ENCODE measurements at regions not wholly inside any gene's neighbourhood (a gene's known extent, or its start where the extent isn't known, plus 50 kb on each side); places are given as distances from the start of the nearest gene placed in this dataset.

GRCh38 chr17:54518706-54519105 lies 381.9 kb upstream of the TOM1L1 start:
- WGBS, 2 donors: 80% methylated on average over 2 of the region's 2 CpGs; no CpG with 5 or more reads in 1 of the 2 donors
- intact Hi-C loops (cut with DNase I): no loop called here
- no peaks in the 10 kb centered on the region for H3K9me3 ChIP-seq
- no peak overlapping the region for H3K27ac ChIP-seq
- no peaks in the 10 kb centered on the region for H3K36me3 ChIP-seq
- no peak overlapping the region for H3K4me3 ChIP-seq
- no peak for DNase-seq
- TF ChIP-seq POLR2A (IDR thresholded peaks at IDR 0.05): no peak
- TF ChIP-seq, protein P1, sequence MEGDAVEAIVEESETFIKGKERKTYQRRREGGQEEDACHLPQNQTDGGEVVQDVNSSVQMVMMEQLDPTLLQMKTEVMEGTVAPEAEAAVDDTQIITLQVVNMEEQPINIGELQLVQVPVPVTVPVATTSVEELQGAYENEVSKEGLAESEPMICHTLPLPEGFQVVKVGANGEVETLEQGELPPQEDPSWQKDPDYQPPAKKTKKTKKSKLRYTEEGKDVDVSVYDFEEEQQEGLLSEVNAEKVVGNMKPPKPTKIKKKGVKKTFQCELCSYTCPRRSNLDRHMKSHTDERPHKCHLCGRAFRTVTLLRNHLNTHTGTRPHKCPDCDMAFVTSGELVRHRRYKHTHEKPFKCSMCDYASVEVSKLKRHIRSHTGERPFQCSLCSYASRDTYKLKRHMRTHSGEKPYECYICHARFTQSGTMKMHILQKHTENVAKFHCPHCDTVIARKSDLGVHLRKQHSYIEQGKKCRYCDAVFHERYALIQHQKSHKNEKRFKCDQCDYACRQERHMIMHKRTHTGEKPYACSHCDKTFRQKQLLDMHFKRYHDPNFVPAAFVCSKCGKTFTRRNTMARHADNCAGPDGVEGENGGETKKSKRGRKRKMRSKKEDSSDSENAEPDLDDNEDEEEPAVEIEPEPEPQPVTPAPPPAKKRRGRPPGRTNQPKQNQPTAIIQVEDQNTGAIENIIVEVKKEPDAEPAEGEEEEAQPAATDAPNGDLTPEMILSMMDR (IDR thresholded peaks at IDR 0.05): no peak
- no peaks in the 10 kb centered on the region for H3K4me1 ChIP-seq
- H3K27me3 ChIP-seq: no peaks in the 10 kb centered on the region

DNA sequence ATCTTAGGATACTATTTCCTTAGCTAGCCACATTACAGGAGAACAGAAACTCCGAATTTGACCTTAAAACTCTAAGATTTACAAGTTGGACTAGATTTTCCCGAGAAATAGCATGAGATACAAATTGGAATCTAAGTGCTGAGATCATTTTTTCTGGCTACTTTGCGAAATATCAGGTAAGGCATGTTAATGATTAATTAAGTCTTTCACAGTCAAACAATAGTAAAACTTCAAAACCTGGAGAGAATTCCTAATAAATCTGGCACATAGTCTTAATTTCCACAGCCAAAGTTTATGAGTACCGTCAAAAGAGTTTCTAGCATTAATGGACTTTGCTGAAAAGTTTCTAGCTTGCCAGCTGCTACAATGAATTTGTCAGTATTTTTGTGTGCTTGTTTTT lies 379.5 kb upstream of the TOM1L1 start:
- WGBS, 2 donors: 35 to 38% methylated on average over 4 of the region's 4 CpGs
- intact Hi-C loops (cut with DNase I): no loop called here
- no peaks in the 10 kb centered on the region for H3K36me3 ChIP-seq

GRCh38 chr17:54524501-54524900 lies 376.2 kb upstream of the TOM1L1 start:
- intact Hi-C loops (cut with DNase I): no loop called here
- Histone ChIP-seq H3K27me3 (no peaks in the 10 kb centered on the region), H3K27ac (no peak overlapping the region), H3K9me3 (no peaks in the 10 kb centered on the region), H3K4me1 (no peaks in the 10 kb centered on the region), H3K4me3 (no peak overlapping the region), H3K36me3 (no peaks in the 10 kb centered on the region)
- no peak for DNase-seq
- WGBS, 2 donors: 64 to 78% methylated on average over 2 of the region's 2 CpGs
- TF ChIP-seq POLR2A (IDR thresholded peaks at IDR 0.05): no peak
- TF ChIP-seq, protein P1 (IDR thresholded peaks at IDR 0.05): no peak

More for the DNA sequence above, 379.5 kb upstream of the TOM1L1 start:
- Histone ChIP-seq H3K27me3 (no peaks in the 10 kb centered on the region), H3K4me1 (no peaks in the 10 kb centered on the region), H3K4me3 (no peak overlapping the region), H3K9me3 (no peaks in the 10 kb centered on the region), H3K27ac (no peak overlapping the region)
- TF ChIP-seq, protein P1 (IDR thresholded peaks at IDR 0.05): no peak
- TF ChIP-seq POLR2A (IDR thresholded peaks at IDR 0.05): no peak
- no peak for DNase-seq

DNA sequence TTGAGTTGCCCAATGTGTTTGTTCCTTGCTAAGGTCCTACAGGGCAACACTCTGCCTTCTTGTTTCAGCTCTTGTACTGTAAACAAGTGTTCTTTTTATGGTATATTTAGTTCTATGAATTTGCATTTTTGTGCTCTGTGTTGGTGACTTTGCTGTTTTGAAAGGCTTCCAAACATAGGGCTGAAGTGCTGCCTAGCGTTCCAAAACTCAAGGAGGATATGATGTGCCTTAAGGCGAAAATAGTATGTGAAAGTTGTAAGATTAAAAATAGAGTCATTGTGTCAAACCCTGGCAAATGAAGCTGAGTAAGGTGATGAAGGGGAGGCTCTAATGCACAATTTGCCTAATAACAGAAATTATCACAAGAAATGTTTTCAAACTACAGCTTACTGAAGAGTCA lies 372.7 kb upstream of the TOM1L1 start:
- TF ChIP-seq POLR2A (IDR thresholded peaks at IDR 0.05): no peak
- TF ChIP-seq, protein P1 (IDR thresholded peaks at IDR 0.05): no peak
- Histone ChIP-seq H3K27ac (no peak overlapping the region), H3K4me3 (no peak overlapping the region), H3K9me3 (no peaks in the 10 kb centered on the region), H3K36me3 (no peaks in the 10 kb centered on the region), H3K27me3 (no peaks in the 10 kb centered on the region), H3K4me1 (no peaks in the 10 kb centered on the region)
- WGBS, 2 donors: 53 to 60% methylated on average over 2 of the region's 2 CpGs
- DNase-seq: no peak
- intact Hi-C loops (cut with DNase I): no loop called here

DNA sequence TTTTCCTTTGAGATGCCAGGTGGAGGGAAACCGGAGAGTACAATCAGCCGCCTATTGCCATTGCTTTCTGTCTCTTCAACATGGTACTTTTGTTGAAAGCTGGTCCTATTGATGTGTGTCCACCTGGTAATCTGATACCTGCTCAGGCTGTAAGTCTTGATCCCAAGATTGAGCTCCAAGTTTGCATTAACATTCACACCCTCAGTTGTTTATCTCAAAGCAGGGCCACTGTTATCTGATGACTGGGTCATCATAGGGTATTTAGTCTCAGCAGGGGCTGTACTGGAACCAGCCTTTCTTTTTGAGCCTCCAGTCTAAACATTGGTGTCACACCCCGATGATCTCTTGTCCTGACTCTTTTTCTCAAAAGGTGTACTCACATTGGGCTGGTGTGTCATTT lies 370.3 kb upstream of the TOM1L1 start:
- intact Hi-C loops (cut with DNase I): no loop called here
- DNase-seq: no peak
- no peaks in the 10 kb centered on the region for H3K27me3 ChIP-seq
- no peaks in the 10 kb centered on the region for H3K4me1 ChIP-seq
- 41 to 65% methylated on average over 3 of the region's 3 CpGs for WGBS, 2 donors
- TF ChIP-seq, protein P1 (IDR thresholded peaks at IDR 0.05): no peak
- no peak for TF ChIP-seq POLR2A (IDR thresholded peaks at IDR 0.05)
- H3K36me3 ChIP-seq: no peaks in the 10 kb centered on the region
- no peaks in the 10 kb centered on the region for H3K9me3 ChIP-seq
- H3K27ac ChIP-seq: no peak overlapping the region
- H3K4me3 ChIP-seq: no peak overlapping the region

Data from esophagus squamous epithelium (tissue), 5 donors.